GM12878 (cell line): ENCODE measurements at regions not wholly inside any gene's neighbourhood (a gene's known extent, or its start where the extent isn't known, plus 50 kb on each side); places are given as distances from the start of the nearest gene placed in this dataset.

Experiments
- ATAC-seq: fragments of 200-7000 bp; cut with Tn5 transposase; 3 replicates; pipeline ENCODE4 v1.9.1; 2020; ENCODE audit warnings: mild to moderate bottlenecking, moderate library complexity
- BruUV-seq: library from RNA; stranded (reverse); fragments of 400-500 nt; replicated peaks from 2 replicates; lab custom pipeline; 2021; lab: Mats Ljungman, UMichigan
- CTCF ChIA-PET: fragments of 300-600 bp; sonication (Branson Sonifier 250); formaldehyde crosslinking; extraction: SDS; loops from one replicate; lab custom pipeline; 2021; ENCODE audit warnings: inconsistent platforms; lab: Yijun Ruan, JAX
- POLR2A ChIA-PET: fragments of 350-600 bp; formaldehyde crosslinking; extraction: SDS; loops from one replicate; lab custom pipeline; 2021; ENCODE audit warnings: inconsistent platforms; lab: Charles Lee
- RAD21 ChIA-PET: fragments of 300-600 bp; sonication (Branson Sonifier 250); formaldehyde crosslinking; loops from one replicate; lab custom pipeline; 2023; ENCODE audit warnings: antibody characterized with exemption; ENCODE audit not compliant: unreplicated experiment; lab: Charles Lee
- SMC1A ChIA-PET: fragments of 300-600 bp; sonication (Branson Sonifier 250); formaldehyde crosslinking; loops from one replicate; lab custom pipeline; 2023; ENCODE audit not compliant: unreplicated experiment, uncharacterized antibody; lab: Charles Lee
- DNase-seq: peaks from one replicate; pipeline ENCODE4 v3.0.0-alpha.2; 2011; ENCODE audit warnings: low read depth, low spot score
- FAIRE-seq: peaks from 3 replicates; lab custom pipeline; 2011; peaks lifted over from hg19 to GRCh38; lab: Jason Lieb, UNC
- H2AFZ ChIP-seq: 2 replicates; pipeline ENCODE4 v1.6.0; 2011; ENCODE audit warnings: low read depth, low read length, control low read depth; ENCODE audit not compliant: control insufficient read depth
- H3K27ac ChIP-seq: 2 replicates; pipeline ENCODE4 v1.5.1; 2011; ENCODE audit warnings: control low read depth; ENCODE audit not compliant: control insufficient read depth, insufficient read depth
- H3K27me3 ChIP-seq, 2 experiments: replicated peaks in 1 of 2; 2 replicates each; pipeline versions ENCODE4 v1.6.0 to v1.6.1; 2011; ENCODE audit warnings: low read length in 1 of 2; ENCODE audit not compliant: control insufficient read depth in 2 of 2, insufficient read depth in 2 of 2
- H3K36me3 ChIP-seq, 2 experiments: 2 replicates each; pipeline ENCODE4 v1.5.1; 2011; ENCODE audit warnings: low read length in 1 of 2; ENCODE audit not compliant: control insufficient read depth in 2 of 2, insufficient read depth in 2 of 2
- H3K4me1 ChIP-seq: 2 replicates; pipeline ENCODE4 v1.6.1; 2011; ENCODE audit warnings: mild to moderate bottlenecking, low read length, moderate library complexity, mixed read lengths; ENCODE audit not compliant: control insufficient read depth, insufficient read depth
- H3K4me2 ChIP-seq: 2 replicates; pipeline ENCODE4 v1.6.0; 2011; ENCODE audit warnings: control low read depth; ENCODE audit not compliant: control insufficient read depth, insufficient read depth
- H3K4me3 ChIP-seq: fragments of 200-600 bp; sonication (generic); 2 replicates; pipeline ENCODE4 v1.5.1; 2016
- H3K79me2 ChIP-seq: 2 replicates; pipeline ENCODE4 v1.6.0; 2011; ENCODE audit warnings: low read length; ENCODE audit not compliant: control insufficient read depth, insufficient read depth
- H3K9ac ChIP-seq: 2 replicates; pipeline ENCODE4 v1.8.0; 2011; ENCODE audit warnings: low read length, control low read depth, mixed read lengths; ENCODE audit not compliant: control insufficient read depth, insufficient read depth
- H3K9me3 ChIP-seq: replicated peaks from 3 replicates; pipeline ENCODE4 v1.5.1; 2011; ENCODE audit warnings: mild to moderate bottlenecking, low read length; ENCODE audit not compliant: control insufficient read depth, insufficient read depth
- H4K20me1 ChIP-seq: 2 replicates; pipeline ENCODE4 v1.6.0; 2011; ENCODE audit not compliant: control insufficient read depth, insufficient read depth
- ATF3 ChIP-seq: IDR thresholded peaks from 2 replicates; pipeline ENCODE4 v1.6.1; 2011; ENCODE audit warnings: low read depth, mild to moderate bottlenecking, low read length, moderate library complexity, borderline replicate concordance; ENCODE audit errors: extremely low read depth
- BCL11A ChIP-seq: IDR thresholded peaks from 2 replicates; pipeline ENCODE4 v1.6.1; 2011; ENCODE audit warnings: low read depth, low read length
- BRCA1 ChIP-seq: IDR thresholded peaks from 2 replicates; pipeline ENCODE4 v1.6.1; 2011; ENCODE audit warnings: low read depth, low read length, improper control_type of control experiment
- CHD1 ChIP-seq: IDR thresholded peaks from 2 replicates; pipeline ENCODE4 v1.6.1; 2012; ENCODE audit warnings: low read depth, low read length, improper control_type of control experiment
- CHD4 ChIP-seq: fragments of 200-600 bp; sonication (generic); IDR thresholded peaks from 2 replicates; pipeline ENCODE4 v1.6.1; 2016; ENCODE audit warnings: mild to moderate bottlenecking
- ESRRA ChIP-seq: IDR thresholded peaks from 2 replicates; pipeline ENCODE4 v1.6.1; 2012; ENCODE audit warnings: mild to moderate bottlenecking, low read length, improper control_type of control experiment
- FOS ChIP-seq: IDR thresholded peaks from 3 replicates; pipeline ENCODE4 v1.6.1; 2011; ENCODE audit warnings: borderline replicate concordance; ENCODE audit not compliant: insufficient read length; ENCODE audit errors: extremely low read depth
- JUNB ChIP-seq: IDR thresholded peaks from 2 replicates; pipeline ENCODE4 v1.6.1; 2016; ENCODE audit warnings: antibody characterized with exemption, mild to moderate bottlenecking
- NFYA ChIP-seq: IDR thresholded peaks from 2 replicates; pipeline ENCODE4 v1.6.1; 2011; ENCODE audit warnings: low read depth, mild to moderate bottlenecking, low read length, improper control_type of control experiment, borderline replicate concordance
- SMARCA5 ChIP-seq: fragments of 450-650 bp; IDR thresholded peaks from 2 replicates; pipeline ENCODE4 v1.6.1; 2017; ENCODE audit warnings: mild to moderate bottlenecking
- TCF7 ChIP-seq: IDR thresholded peaks from 2 replicates; pipeline ENCODE4 v1.6.1; 2014; ENCODE audit warnings: antibody characterized with exemption, borderline replicate concordance
- YBX1 ChIP-seq: fragments of 450-650 bp; IDR thresholded peaks from 2 replicates; pipeline ENCODE4 v1.6.1; 2016; ENCODE audit warnings: antibody characterized with exemption
- WGBS: methylation state at CpG from one replicate; pipeline ENCODE4 v1.1.6; 2016; ENCODE audit warnings: low lambda C conversion rate; ENCODE audit not compliant: insufficient replicate concordance, insufficient coverage; ENCODE audit errors: missing lambda C conversion rate; 5-methylcytosine and 5-hydroxymethylcytosine counted together
- in situ Hi-C: fragments of 300-500 bp; cut with MboI; formaldehyde crosslinking; loops from 9 replicates; pipeline ENCODE4 v1.14.3; 2018; ENCODE audit warnings: mixed read lengths
- intact Hi-C: fragments of 100-400 bp; cut with micrococcal nuclease; formaldehyde crosslinking; loops from one replicate; pipeline ENCODE4 v1.14.2; 2022; ENCODE audit not compliant: unreplicated experiment

GRCh38 chr1:37342736-37343135 is 131.6 kb upstream of the ZC3H12A start:
- Histone ChIP-seq H3K36me3 (no peaks in the 10 kb centered on the region), H3K27ac (no peak overlapping the region), H3K4me1 (no peaks in the 10 kb centered on the region), H3K4me3 (no peak overlapping the region), H3K9me3 (no peaks in the 10 kb centered on the region), H3K79me2 (no peaks in the 10 kb centered on the region), H3K9ac (no peak overlapping the region), H2AFZ (no peak overlapping the region), H3K27me3 (no peaks in the 10 kb centered on the region; a peak in 1 of 4 replicates), H4K20me1 (no peaks in the 10 kb centered on the region), H3K4me2 (no peak overlapping the region)
- in situ Hi-C loops (no loop called here), intact Hi-C loops (no loop called here)
- whole genome bisulfite sequencing, result 38% methylated on average over 6 of the region's 6 CpGs
- ATAC-seq (no peak), FAIRE-seq (no peak), DNase-seq (no peak)
- CTCF ChIA-PET, result no interaction called here
- no peak for TF ChIP-seq BRCA1
- TF ChIP-seq BCL11A, result no peak
- TF ChIP-seq YBX1, result no peak
- no peak for TF ChIP-seq NFYA
- no peak for TF ChIP-seq CHD4
- no peak for TF ChIP-seq CHD1
- no peak for TF ChIP-seq FOS
- no peak for TF ChIP-seq JUNB
- TF ChIP-seq ESRRA, result no peak
- no peak for TF ChIP-seq SMARCA5
- TF ChIP-seq TCF7, result no peak
- no peak for TF ChIP-seq ATF3
- SMC1A ChIA-PET, result no interaction called here
- BruUV-seq, result no TSS peak
- RAD21 ChIA-PET, result interaction anchor here (1.0 kb wide), 1 partner anchor 25 kb away, joined by 3 read pairs; no protein-coding TSS in a partner anchor
- POLR2A ChIA-PET, result interaction anchor here (0.6 kb wide), 1 partner anchor 56 kb away, joined by 4 read pairs; no protein-coding TSS in a partner anchor
